ENCODE measurements at regions not wholly inside any gene's neighbourhood (a gene's known extent, or its start where the extent isn't known, plus 50 kb on each side); places are given as distances from the start of the nearest gene placed in this dataset.

DNA sequence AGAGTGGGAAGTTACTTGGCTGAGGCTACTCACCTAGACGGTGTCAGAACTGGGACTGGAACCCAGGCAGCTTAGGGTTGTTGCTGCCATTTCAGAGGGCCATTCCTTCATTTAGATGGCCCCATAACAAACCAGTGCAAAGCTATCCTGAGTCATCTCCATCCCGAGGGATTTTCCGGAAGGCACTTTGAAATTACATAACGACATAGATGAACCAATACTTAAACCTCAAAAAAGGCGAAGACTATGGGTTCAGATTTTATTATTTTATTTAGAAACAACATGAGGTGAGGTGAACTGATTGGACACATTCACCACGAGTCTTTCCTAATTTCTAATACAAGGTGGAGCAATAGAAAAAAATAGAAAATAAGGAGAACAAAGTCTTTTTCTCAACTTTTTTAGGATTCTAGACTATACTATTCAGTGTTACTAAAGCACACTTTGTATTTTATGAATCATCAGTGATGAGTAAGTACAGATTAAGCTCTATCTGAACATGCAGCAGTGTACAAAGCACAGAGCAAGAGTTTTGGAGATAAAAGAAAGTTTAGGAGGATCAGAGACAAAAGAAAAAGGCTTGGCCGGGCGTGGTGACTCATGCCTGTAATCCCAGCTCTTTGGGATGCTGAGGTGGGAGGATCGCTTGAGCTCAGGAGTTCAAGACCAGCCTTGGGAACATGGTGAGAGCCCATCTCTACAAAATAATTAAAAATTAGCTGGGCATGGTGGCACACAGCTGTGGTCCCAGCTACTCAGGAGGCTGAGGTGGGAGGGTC, 79.5 kb upstream of the SVIL start:
- ATAC-seq (ENCODE audit: low FRiP score in 2 of 2) = peak in 1 of 2 donors; percentile 86

DNA sequence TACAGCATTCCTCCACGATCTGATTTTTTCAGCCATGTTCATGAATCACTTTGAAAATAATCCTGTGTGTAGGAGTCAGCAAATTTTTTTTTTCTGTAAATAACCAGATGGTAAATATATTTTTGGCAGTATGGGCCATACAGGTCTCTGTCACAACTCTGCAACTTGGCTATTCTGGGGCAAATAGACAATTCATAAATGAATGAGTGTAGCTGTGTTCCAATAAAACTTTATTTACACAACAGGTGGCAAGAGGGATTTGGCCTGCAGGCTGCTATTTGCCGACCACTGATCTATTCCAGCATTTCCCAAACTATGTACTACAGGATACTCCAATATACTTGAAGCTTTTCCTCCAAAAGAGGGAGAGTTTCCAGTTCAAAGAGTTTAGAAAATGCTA, 78.7 kb upstream of the SVIL start:
- no peak for ATAC-seq (ENCODE audit: low FRiP score in 2 of 2)
- 94 to 95% methylated on average over 2 of the region's 2 CpGs for WGBS, 2 donors
- no peaks in the 10 kb centered on the region for H3K9me3 ChIP-seq
- TF ChIP-seq EP300 (IDR thresholded peaks at IDR 0.05) = no peak
- no peak for TF ChIP-seq POLR2A (IDR thresholded peaks at IDR 0.05)
- TF ChIP-seq POLR2AphosphoS5 (IDR thresholded peaks at IDR 0.05) = no peak
- TF ChIP-seq, protein P1, sequence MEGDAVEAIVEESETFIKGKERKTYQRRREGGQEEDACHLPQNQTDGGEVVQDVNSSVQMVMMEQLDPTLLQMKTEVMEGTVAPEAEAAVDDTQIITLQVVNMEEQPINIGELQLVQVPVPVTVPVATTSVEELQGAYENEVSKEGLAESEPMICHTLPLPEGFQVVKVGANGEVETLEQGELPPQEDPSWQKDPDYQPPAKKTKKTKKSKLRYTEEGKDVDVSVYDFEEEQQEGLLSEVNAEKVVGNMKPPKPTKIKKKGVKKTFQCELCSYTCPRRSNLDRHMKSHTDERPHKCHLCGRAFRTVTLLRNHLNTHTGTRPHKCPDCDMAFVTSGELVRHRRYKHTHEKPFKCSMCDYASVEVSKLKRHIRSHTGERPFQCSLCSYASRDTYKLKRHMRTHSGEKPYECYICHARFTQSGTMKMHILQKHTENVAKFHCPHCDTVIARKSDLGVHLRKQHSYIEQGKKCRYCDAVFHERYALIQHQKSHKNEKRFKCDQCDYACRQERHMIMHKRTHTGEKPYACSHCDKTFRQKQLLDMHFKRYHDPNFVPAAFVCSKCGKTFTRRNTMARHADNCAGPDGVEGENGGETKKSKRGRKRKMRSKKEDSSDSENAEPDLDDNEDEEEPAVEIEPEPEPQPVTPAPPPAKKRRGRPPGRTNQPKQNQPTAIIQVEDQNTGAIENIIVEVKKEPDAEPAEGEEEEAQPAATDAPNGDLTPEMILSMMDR (IDR thresholded peaks at IDR 0.05) = no peak
- H3K27me3 ChIP-seq = no peaks in the 10 kb centered on the region
- H3K27ac ChIP-seq = no peak overlapping the region
- H3K4me3 ChIP-seq = no peak overlapping the region
- no peaks in the 10 kb centered on the region for H3K4me1 ChIP-seq
- no peak for DNase-seq
- no peaks in the 10 kb centered on the region for H3K36me3 ChIP-seq

More for the DNA sequence above, 79.5 kb upstream of the SVIL start:
- Histone ChIP-seq H3K27me3 (no peaks in the 10 kb centered on the region), H3K4me3 (no peak overlapping the region), H3K27ac (no peak overlapping the region), H3K9me3 (peaks cover 0 to under 1% (median 0%) of the 10 kb centered on the region in 4 donors), H3K4me1 (peaks cover 0 to 3% (median 0%) of the 10 kb centered on the region in 4 donors), H3K36me3 (no peaks in the 10 kb centered on the region)
- no peak for TF ChIP-seq POLR2A (IDR thresholded peaks at IDR 0.05)
- TF ChIP-seq POLR2AphosphoS5 (IDR thresholded peaks at IDR 0.05) = no peak
- 92% methylated on average over 9 of the region's 9 CpGs for WGBS, 2 donors
- DNase-seq = no peak

DNA sequence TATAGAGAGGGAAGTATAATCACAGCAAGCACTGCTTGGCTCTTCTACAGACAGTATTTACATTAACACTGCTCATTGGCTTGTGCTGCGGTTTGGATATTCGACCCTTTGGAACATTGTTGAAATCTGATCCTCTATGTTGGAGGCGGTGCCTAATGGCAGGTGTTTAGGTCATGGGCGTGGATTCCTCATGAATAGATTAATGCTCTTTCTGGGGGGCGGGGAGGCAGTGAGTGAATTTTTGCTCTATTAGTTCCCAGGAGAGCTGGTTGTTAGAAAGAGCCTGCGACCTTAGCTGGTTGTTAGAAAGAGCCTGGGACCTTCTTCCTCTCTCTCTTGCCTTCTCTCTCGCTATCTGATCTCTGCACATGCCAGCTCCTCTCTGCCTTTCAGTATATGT, 77.3 kb upstream of the SVIL start:
- TF ChIP-seq, protein P1 (IDR thresholded peaks at IDR 0.05) = no peak
- no peak for TF ChIP-seq POLR2A (IDR thresholded peaks at IDR 0.05)
- TF ChIP-seq EP300 (IDR thresholded peaks at IDR 0.05) = no peak
- TF ChIP-seq POLR2AphosphoS5 (IDR thresholded peaks at IDR 0.05) = no peak
- Histone ChIP-seq H3K4me1 (no peaks in the 10 kb centered on the region), H3K4me3 (no peak overlapping the region), H3K36me3 (no peaks in the 10 kb centered on the region), H3K27me3 (no peaks in the 10 kb centered on the region), H3K9me3 (no peaks in the 10 kb centered on the region), H3K27ac (no peak overlapping the region)
- 77 to 78% methylated on average over 7 of the region's 7 CpGs for whole genome bisulfite sequencing, 2 donors
- DNase-seq = no peak
- ATAC-seq (ENCODE audit: low FRiP score in 2 of 2) = no peak

DNA sequence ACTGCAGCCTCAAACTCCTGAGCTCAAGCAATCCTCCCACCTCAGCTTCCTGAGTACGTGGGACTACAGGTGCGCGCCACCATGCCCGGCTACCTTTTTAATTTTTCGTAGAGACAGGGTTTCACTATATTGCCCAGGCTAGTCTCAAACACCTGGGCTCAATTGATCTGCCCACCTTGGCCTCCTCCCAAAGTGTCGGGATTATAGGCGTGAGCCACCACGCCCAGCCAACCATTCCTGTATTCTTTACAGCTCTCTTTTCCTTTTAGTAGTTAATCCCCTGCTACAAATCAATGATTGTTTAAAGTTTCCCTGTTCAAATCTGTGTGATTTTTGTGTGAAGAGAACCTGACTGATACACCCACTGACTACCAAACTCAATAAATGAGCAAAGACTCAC, 75.4 kb upstream of the SVIL start:
- 80 to 89% methylated on average over 8 of the region's 8 CpGs for WGBS, 2 donors
- Histone ChIP-seq H3K27ac (no peak overlapping the region), H3K36me3 (no peaks in the 10 kb centered on the region), H3K9me3 (no peaks in the 10 kb centered on the region), H3K4me1 (no peaks in the 10 kb centered on the region), H3K4me3 (no peak overlapping the region), H3K27me3 (no peaks in the 10 kb centered on the region)
- TF ChIP-seq POLR2AphosphoS5 (IDR thresholded peaks at IDR 0.05) = no peak
- DNase-seq (no peak), ATAC-seq (ENCODE audit: low FRiP score in 2 of 2) (no peak)

DNA sequence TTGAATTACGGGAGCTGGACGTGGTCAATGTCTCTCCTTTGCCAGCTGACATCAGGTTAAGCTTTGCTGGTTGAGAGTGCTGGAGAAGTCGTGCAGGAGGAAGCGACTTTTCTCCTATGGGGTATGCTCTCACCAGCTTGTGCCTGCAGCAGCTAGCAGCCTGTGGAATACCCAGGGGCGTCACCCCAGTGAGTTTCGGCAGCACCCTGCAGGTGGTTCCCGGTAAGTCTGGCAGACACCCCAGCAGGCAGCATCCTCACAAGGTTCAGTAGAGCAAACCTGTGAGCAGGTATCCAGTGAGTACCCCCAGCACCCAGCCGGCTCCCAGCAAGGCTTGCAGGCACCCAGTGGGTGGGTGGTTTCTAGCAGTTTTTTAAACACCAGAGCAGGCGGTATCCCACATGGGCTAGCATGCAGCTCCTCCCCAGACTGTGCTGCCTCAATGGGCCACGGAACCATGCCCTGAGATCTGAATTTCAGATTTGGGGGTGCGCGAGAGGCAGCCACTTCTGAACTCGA, 74.8 kb upstream of the SVIL start:
- Histone ChIP-seq H3K4me3 (no peak overlapping the region), H3K36me3 (no peaks in the 10 kb centered on the region), H3K27me3 (no peaks in the 10 kb centered on the region), H3K4me1 (no peaks in the 10 kb centered on the region), H3K27ac (no peak overlapping the region), H3K9me3 (no peaks in the 10 kb centered on the region)
- peak in 1 of 2 donors; percentile 35 for DNase-seq
- WGBS, 2 donors = 88 to 94% methylated on average over 9 to 12 of the region's 13 CpGs
- TF ChIP-seq EP300 (IDR thresholded peaks at IDR 0.05) (no peak), POLR2AphosphoS5 (IDR thresholded peaks at IDR 0.05) (no peak), POLR2A (IDR thresholded peaks at IDR 0.05) (no peak)
- TF ChIP-seq, protein P1 (IDR thresholded peaks at IDR 0.05) = no peak
- ATAC-seq (ENCODE audit: low FRiP score in 2 of 2) = no peak
